Kidney (tissue), 13 donors: ENCODE measurements at regions not wholly inside any gene's neighbourhood (a gene's known extent, or its start where the extent isn't known, plus 50 kb on each side); places are given as distances from the start of the nearest gene placed in this dataset.

Experiments used
- DNase-seq, 5 donors: peaks; one replicate each; pipeline ENCODE4 v3.0.0-alpha.2; 2013 to 2020
- FAIRE-seq: peaks from 2 replicates; lab custom pipeline; 2012; peaks lifted over from hg19 to GRCh38; lab: Jason Lieb, UNC
- H3K27ac ChIP-seq, 2 donors: one replicate each; pipeline ENCODE4 v1.7.0; 2013; ENCODE audit warnings: low read depth in 2 of 2, low read length in 2 of 2, inconsistent platforms in 1 of 2
- H3K27me3 ChIP-seq: one replicate; pipeline ENCODE4 v1.7.1; 2013; ENCODE audit warnings: low read length, inconsistent platforms; ENCODE audit not compliant: control insufficient read depth, insufficient read depth
- H3K36me3 ChIP-seq, 3 donors: one replicate each; pipeline versions ENCODE4 v1.7.0 to v1.7.1; 2013; ENCODE audit warnings: low read length in 3 of 3, control low read depth in 1 of 3, inconsistent platforms in 1 of 3; ENCODE audit not compliant: insufficient read depth in 3 of 3, control insufficient read depth in 2 of 3
- H3K4me1 ChIP-seq, 3 donors: one replicate each; pipeline versions ENCODE4 v1.7.0 to v1.7.1; 2013; ENCODE audit warnings: low read length in 3 of 3, inconsistent platforms in 1 of 3, low read depth in 1 of 3; ENCODE audit not compliant: control insufficient read depth in 2 of 3, insufficient read depth in 2 of 3
- H3K4me3 ChIP-seq, 3 donors: one replicate each; pipeline versions ENCODE4 v1.7.0 to v1.8.1; 2013; ENCODE audit warnings: low read length in 3 of 3, control low read depth in 1 of 3, inconsistent platforms in 1 of 3
- H3K9ac ChIP-seq, 3 donors: one replicate each; pipeline versions ENCODE4 v1.7.0 to v1.7.1; 2013; ENCODE audit warnings: low read length in 3 of 3, control low read depth in 1 of 3, inconsistent platforms in 1 of 3
- H3K9me3 ChIP-seq, 3 donors: one replicate each; pipeline versions ENCODE4 v1.7.0 to v1.7.1; 2013; ENCODE audit warnings: low read length in 3 of 3, control low read depth in 1 of 3, inconsistent platforms in 1 of 3; ENCODE audit not compliant: control insufficient read depth in 2 of 3, insufficient read depth in 1 of 3
- intact Hi-C: fragments of 100-400 bp; cut with DNase I; formaldehyde crosslinking; loops from one replicate; pipeline ENCODE4 v1.11.1; 2022
- TF ChIP-seq, protein P1 (sequence below): IDR thresholded peaks from 3 replicates; pipeline ENCODE4 v1.5.1; 2012; ENCODE audit warnings: mild to moderate bottlenecking, moderate library complexity, borderline replicate concordance; ENCODE audit not compliant: insufficient read depth; ENCODE audit errors: extremely low read depth
- donor health status: control.
- donor health status: control.
- donor health status: control.
- donor health status: control.
- donor health status: control.
- donor health status: DM: yes; HTN: yes; CAD: no.
- donor health status: Normal renal cell carcinoma (clear cell type).

DNA sequence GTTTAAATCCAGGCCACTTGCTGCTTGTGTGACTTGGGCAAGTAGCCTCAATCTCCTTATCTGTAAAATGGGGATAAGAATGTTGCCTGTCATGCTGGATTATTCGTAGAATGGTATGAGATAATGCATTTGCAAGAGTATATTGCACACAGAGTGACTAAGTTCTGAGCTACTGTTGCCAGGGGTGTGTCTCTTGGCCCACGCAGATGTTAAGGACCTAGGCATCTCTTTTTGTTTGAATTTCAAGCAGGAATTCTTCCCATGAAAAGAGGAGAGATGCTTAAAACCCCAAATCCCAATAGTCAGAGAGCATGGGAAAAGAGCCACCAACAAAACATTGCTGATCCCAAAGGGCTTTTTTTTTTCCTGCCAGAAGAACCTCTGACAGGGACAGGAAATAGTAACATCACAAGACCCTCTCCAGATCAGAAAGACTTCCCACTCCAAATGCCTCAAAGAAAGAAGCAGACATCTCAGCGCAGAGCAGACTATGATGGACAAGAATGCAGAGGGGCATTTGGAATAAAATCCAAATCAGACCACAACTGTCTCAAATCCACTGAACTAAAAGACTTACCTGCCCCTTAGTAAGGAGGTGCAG, 90.5 kb downstream of the MRPL46 start:
- no peak for FAIRE-seq
- TF ChIP-seq, protein P1, sequence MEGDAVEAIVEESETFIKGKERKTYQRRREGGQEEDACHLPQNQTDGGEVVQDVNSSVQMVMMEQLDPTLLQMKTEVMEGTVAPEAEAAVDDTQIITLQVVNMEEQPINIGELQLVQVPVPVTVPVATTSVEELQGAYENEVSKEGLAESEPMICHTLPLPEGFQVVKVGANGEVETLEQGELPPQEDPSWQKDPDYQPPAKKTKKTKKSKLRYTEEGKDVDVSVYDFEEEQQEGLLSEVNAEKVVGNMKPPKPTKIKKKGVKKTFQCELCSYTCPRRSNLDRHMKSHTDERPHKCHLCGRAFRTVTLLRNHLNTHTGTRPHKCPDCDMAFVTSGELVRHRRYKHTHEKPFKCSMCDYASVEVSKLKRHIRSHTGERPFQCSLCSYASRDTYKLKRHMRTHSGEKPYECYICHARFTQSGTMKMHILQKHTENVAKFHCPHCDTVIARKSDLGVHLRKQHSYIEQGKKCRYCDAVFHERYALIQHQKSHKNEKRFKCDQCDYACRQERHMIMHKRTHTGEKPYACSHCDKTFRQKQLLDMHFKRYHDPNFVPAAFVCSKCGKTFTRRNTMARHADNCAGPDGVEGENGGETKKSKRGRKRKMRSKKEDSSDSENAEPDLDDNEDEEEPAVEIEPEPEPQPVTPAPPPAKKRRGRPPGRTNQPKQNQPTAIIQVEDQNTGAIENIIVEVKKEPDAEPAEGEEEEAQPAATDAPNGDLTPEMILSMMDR: no peak
- intact Hi-C loops: no loop called here
- DNase-seq: no peak
- Histone ChIP-seq H3K4me1 (no peaks in the 10 kb centered on the region), H3K9me3 (no peaks in the 10 kb centered on the region), H3K9ac (no peak overlapping the region), H3K27ac (no peak overlapping the region), H3K27me3 (no peaks in the 10 kb centered on the region), H3K36me3 (no peaks in the 10 kb centered on the region), H3K4me3 (no peak overlapping the region)

DNA sequence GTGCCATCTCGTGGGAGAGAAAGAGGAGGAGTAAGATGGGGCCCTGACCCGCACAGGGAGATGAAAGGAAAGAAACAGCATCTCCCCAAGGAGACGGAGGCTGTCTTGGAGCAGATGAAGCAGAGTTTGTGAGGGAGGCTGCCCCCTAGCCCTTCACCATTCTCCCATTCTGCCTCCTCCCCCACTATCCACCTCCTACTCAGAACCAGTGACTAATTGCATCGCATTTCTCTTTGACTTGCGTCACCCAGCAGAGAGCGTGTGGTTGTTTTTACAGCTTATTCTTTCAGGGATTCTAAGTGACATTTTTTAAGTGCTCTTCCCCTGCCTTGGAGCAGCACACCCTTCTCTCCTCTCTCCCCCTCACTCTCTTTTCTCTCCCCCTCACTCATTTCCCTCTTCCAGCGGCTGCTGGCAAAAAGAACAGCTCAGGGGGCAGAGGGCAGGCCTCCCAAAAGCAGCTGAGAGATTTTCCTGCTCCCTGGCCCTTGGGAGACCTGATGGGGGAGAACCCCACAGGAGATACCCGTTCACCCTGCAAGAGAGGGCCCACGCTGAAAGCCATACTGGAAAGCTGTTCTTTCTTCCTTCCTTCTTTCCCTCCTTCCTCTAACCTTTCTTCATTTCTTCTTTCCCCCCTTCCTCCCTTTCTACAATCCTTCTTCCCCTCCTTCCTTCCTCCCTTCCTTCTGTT, 91.8 kb downstream of the MRPL46 start:
- no peaks in the 10 kb centered on the region for H3K9me3 ChIP-seq
- H3K9ac ChIP-seq: no peak overlapping the region
- TF ChIP-seq, protein P1: no peak
- H3K4me1 ChIP-seq: no peaks in the 10 kb centered on the region
- FAIRE-seq (no peak), DNase-seq (peak in 4 of 5 donors; percentile 39 to 69 (median 54))
- H3K36me3 ChIP-seq: no peaks in the 10 kb centered on the region
- H3K27ac ChIP-seq: no peak overlapping the region
- no peak overlapping the region for H3K4me3 ChIP-seq
- no peaks in the 10 kb centered on the region for H3K27me3 ChIP-seq
- intact Hi-C loops: no loop called here

DNA sequence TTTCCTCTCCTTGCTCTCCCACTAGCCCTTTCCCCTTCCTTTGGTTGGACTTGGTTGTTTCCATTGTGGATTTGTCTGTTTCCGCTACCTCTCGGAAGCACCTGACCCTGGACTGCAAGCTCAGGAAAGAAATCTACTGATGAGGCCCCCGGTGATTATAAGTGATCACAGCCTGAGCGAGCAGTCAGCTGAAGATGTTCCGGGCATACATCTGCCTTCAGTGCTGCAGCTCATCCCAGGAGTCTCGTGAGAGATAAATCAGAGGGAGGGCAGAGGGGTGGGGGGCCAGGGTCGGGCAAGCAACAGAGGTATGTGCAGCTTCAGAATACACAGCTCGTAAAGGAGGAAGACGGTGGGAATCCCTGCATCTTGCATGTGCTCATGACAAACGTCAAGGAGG, 102.1 kb downstream of the MRPL46 start:
- TF ChIP-seq, protein P1: no peak
- no peaks in the 10 kb centered on the region for H3K4me1 ChIP-seq
- H3K36me3 ChIP-seq: no peaks in the 10 kb centered on the region
- intact Hi-C loops: no loop called here
- FAIRE-seq (no peak), DNase-seq (no peak)
- H3K4me3 ChIP-seq: no peak overlapping the region
- H3K9me3 ChIP-seq: no peaks in the 10 kb centered on the region
- no peak overlapping the region for H3K27ac ChIP-seq
- no peaks in the 10 kb centered on the region for H3K27me3 ChIP-seq
- H3K9ac ChIP-seq: no peak overlapping the region
